SIG-M5 treated with dmso at 0.1 percent for 504 hours (cell line): ENCODE measurements at regions not wholly inside any gene's neighbourhood (a gene's known extent, or its start where the extent isn't known, plus 50 kb on each side); places are given as distances from the start of the nearest gene placed in this dataset.
"Not testable (repeated sequence)": the region's sequence is repeated elsewhere in the genome, so short reads cannot be mapped to it uniquely, and the experiment has no call there.

Experiments
- DNase-seq: peaks from one replicate; lab custom pipeline; 2025; ENCODE audit not compliant: unreplicated experiment; lab: John Stamatoyannopoulos, UW

DNA sequence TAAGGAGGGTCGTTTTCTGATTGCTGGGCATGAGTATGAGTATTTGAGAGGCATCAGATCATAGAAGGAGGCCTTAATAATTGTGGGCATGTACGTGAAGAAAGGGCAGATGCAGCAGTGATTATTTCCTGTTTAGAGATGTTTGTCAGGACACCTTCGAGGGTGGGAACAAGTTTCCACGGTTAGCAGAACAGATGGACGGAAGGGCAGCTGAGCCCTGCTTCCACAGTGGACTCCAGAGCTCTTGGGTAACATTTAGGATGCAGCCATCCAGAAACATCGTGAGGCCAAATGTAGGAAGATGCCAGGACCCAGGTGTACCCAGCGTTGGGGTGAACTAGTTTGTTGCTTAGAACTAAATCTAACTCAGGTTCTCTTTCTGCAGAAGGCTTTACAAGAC is 231.3 kb upstream of the FAT1 start:
- DNase-seq, result no peak

DNA sequence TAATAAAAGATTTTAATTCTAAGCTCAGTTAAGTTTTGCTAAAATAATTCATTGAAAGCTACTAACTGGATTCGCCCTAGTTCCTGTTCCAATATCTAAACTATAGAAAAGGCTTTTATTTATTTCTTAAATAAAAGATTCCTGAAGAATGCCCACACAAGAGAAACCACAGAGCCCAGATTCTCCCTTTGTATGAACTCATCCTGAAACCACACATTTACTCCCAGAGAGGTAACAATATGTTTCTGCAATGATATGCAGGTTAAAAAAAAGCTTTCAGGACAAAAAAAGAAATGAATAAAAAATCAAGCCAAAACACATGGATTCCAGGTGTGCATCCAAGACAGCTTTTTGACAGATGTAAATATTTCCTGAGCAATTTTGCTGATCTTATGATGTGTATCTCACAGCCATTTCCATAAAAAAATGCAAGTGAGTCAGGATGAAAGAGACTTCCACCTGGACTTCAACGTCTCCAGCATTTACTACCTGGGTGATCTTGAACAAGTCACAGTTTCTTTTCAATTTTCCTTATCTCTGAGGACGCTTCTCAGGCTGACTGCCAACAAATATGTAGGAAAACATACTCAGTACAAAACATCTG is 234.4 kb upstream of the FAT1 start:
- DNase-seq, result no peak

DNA sequence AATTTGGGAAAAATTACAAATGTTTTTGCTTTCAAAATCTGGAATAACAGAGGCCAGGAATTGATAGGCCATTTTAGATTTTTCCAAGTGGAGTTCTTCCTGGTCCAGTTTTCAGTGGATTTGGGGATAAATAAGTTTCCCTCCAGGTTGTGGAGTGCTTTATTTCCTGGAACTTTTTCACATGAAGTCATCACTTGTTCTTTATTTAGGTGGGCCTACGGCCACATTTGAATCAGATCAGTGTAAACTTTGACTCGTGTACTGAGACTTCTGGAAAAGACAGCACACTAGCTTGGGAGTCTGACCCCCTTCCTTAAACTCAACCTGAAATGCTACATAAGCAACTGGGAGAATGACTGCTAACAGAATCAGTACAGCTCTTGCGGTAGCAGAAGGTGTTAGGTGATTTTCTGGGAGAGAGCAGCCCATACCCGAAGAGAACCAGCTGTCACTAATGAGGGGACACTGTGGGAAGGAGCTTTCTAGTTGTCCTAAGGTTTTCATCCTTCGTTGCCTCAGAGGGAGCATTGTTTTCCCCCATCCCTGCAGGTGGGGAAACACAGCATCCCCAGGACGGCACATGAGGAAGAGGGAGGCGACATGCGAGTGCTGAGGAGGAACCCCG is 235.2 kb upstream of the FAT1 start:
- DNase-seq, result no peak

DNA sequence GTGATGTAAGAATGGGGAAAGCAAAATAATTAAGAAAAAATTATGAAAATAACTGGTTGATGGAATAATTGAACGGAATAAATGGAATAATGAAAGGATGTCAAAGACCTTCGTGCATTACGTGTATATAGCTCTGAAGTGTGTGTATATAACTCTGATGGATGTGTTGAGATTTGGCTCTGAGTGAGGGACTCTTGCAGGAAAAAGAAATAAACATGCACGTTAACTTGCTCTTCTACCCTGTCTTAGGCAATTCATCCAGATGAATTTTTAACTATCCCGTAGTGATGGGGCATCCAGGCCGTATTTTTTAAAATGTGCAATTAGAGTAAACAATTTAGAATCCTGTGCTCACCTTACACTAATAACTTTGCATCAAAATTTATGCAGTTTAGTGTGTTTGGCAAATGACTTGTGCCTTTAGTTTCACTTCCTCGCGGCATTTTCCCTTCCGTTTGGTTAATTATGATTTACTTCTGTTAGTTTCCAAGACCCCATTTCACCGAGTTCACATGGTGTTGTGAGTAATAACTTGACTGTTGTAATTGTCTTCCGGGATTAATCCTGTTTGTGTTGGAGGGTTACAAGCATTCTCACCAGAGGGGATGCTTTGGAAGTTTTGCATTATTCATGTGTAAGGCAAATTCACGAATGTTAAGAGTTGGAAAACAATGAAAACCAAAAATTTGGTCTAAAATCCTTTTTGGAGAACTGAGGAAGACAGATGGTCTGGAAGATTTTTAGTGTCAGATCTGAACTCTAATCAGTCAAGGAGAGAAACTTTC is 256.5 kb upstream of the FAT1 start:
- no peak for DNase-seq

DNA sequence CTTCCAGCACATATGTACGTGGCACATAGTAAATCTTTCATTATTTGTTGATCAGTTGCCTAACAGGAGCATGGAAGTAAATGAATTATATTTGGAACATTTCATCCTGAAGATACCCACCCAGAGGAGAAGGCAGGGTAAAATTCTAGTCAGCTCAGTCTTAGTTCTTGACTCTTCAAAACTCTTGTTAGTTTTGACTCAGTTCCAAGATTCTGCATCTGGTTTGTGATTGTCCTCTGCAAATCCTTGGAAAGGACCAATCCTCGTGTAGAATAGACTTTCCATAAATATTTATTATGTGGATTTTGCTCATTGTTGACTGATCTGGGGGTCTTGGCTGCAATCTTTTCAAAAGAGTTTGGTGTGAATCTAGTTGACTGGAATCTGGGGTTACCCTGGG is 257.5 kb upstream of the FAT1 start:
- DNase-seq, result no peak

DNA sequence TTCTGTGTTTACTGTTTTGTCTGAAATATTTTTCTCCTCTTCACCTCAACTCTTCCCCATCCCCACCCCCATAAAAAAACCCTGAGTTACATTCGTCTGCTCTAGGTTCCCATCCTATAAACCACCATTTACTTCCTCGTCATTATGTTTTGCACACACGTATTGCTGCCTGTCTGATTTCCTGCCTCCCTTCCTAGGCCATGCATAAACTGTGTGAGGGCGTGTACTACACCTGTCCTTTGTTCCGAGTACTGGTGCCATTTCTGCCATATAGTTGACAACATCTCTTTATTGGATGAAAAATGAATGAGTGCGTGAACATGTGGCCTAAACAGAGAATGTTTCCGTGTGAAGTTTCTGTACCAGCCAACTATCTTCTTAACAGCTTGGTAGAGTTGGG is 258.5 kb upstream of the FAT1 start:
- no peak for DNase-seq

DNA sequence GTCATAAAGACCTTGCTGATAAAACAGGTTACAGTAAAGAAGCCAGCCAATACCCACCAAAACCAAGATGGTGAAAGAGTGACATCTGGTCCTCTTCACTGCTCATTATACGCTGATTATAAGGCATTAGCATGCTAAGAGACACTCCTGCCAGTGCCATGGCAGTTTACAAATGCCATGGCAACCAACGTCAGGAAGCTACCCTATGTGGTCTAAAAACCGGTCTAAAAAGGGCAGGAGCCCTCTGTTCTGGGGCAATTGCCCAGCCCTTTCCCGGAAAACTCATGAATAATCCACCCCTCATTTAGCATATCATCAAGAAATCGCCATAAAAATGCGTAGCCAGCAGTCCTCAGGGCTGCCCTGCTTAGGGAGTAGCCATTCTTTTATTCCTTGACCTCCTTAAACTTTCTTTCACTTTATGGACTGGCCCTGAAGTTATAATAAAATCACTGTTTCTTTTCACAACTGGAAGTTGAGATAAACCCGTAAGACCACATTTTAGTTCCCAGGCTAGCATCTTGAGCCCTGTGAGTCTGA is 260.5 kb upstream of the FAT1 start:
- no peak for DNase-seq

DNA sequence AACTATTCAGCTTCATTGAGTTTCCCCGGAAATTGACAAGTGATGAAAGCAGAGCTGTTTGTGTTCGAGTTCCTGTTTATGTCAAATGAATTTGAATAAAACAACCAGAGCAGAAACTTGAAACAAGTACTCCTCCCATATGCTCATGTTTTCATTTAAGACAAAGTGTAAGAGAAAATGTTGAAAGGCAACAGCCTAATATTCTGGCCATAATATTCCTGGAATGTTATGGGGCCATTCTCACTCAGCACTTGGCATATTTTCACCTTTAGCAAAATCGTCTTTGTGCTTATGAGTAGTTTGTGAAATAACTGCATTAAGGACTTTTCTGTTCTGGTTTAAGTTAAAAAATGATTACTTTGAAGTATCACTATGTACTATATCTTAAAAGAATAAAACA is 276.0 kb upstream of the FAT1 start:
- DNase-seq, result no peak

DNA sequence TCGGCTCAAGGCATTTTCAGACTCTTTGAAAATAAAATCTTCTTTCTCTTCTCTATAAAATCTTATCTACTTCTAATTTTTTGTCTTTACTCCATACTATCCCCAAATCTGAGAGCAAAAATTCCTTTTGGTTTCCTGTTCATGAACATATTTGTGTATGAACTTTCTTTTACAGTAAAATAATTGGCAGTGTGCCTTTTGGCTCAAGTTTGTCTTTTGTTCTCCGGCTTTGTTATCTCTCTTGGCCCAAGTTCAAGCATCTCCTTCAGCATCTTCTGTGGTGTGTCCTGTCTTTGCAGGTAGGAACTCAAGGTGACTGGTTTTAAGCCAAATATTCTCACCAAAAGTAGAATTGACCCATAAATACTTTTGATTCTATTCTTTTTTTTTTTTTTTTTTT is 276.6 kb upstream of the FAT1 start:
- no peak for DNase-seq

DNA sequence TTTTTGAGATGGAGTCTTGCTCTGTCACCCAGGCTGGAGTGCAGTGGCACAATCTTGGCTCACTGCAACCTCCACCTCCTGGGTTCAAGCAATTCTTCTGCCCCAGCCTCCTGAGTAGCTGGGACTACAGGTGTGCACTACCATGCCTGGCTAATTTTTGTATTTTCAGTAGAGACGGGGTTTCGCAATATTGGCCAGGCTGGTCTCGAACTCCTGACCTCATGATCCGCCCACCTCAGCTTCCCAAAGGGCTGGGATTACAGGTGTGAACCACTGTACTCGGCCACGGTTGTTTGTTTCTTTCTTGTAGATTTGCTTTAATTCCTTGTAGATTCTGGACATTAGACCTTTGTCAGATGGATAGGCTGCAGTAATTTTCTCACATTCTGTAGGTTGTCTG is 278.5 kb upstream of the FAT1 start:
- DNase-seq, result not testable (repeated sequence)

DNA sequence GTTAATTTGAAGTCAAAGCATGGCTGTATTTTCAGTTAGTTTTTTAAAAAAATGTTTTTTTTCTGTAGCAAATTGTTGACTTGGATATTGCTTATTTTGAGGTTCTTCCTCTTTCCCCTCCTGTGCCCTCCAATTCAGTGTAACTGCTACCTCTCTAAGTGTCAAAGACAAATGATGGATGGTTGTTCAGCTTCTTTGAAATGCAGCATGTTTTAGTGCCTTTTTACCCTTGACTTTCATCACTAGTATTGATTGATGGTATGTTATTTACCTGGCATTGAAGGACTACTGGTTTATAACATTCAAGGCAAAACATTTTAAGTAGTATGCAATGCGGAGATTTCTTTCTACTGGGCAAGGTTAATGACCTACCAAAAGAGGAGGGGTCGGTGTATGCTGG is 281.0 kb upstream of the FAT1 start:
- no peak for DNase-seq

DNA sequence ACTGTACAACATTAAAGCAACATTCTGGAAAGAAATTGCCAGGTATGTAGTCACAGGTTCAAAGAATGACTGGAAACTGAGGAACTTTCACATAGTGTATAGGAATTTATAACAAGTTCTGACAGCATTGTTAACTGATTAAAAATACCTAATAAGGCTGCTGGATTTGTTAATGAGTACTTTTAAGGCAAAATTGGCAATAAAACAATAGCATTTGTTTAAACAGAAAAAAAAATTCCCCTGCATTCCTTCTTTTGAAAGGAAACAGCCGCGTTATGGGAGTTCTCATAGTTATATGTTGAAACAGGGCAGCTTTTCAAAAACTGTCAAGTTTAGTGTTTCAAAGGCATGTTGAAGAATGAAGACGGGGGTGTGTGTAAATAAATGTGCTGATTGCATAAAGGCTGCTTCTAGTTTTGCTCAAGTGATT is 282.5 kb upstream of the FAT1 start:
- no peak for DNase-seq

DNA sequence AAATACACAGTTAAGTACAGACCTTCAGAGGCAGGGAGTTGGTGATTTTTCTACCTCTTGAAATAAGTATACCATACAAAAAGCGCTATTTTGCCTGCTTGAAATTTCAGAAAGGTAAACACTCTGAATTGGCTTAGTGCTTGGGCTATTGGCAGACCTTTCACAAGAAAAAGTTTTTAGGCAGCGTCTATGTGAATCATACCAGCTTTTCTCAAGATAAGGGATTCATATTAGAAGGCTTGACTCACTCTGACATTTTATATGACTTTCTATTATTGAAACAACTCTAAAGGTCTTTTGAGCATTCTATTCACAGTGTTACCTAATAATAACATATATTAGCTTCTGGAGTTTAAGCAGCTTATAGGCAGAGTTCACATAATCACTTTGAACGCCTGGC is 286.4 kb upstream of the FAT1 start:
- DNase-seq, result no peak

DNA sequence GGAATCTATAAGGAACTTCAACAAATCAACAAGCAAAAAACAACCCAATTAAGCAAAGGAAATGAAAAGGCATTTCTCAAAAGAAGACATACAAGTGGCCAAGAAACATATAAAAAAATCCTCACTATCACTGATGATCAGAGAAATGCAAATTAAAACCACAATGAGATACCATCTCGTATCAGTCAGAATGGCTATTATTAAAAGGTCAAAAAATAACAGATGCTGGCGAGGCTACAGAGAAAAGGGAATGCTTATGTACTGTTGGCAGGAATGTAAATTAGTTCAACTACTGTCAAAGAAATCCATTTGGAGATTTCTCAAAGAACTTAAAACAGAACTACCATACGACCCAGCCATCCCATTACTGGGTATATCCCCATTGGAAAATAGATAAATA is 292.4 kb upstream of the FAT1 start:
- no peak for DNase-seq

DNA sequence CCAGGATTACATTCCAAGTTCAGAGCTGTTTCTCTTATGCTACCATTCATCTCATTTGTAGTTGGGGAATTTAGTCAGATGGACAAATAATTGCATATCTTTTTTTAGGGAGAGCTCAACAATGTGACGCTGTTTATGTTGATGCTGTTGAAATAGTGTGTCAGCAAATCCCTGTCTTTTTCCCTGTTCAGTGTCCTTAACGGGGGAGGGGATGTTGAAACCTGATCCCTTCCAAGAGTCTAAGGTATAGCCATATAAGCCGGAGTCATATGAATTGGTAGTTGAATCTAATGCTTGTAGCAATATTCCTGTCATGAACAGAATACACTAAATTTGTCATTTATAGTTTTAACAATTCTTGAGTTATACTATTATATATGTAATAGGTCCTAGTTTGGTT is 293.5 kb upstream of the FAT1 start:
- DNase-seq, result no peak

DNA sequence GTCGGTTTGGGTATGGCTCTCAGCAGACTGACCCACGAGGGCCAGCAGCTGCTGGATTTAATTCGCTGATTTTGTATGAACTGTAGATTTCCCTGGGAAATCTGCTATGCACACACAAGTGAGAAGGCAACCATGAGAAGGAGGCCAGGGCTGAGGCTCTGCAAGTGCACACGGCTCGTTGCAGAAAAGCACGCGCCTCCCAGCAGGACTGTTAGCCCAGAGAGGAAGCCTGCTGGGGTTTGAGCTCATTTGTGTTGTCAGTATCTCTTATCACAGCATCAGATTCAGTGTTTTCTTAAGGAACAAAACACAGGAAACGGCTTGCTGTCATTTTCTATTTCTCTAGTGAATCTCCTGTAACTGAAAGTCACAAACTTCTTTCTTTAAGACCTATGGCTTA is 296.2 kb upstream of the FAT1 start:
- DNase-seq, result no peak

DNA sequence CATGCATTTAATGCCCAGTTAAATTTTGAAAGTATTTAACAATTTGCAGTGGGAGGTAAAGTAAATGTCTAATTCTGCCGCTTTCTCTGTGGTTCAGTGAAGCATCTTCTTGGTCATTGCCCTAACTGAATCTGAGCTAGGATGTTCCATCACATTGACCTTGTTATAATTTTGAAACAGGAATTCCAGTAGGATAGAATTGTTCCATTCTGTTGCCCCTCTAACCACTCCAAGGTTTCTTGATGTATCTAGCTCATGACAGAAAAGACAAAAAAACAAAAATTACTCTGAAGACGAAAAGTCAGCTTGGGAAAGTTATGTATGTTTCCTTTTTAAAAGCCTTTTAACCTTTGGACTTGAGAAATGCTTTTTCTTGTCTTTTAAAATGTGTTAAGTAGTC is 297.0 kb upstream of the FAT1 start:
- no peak for DNase-seq

DNA sequence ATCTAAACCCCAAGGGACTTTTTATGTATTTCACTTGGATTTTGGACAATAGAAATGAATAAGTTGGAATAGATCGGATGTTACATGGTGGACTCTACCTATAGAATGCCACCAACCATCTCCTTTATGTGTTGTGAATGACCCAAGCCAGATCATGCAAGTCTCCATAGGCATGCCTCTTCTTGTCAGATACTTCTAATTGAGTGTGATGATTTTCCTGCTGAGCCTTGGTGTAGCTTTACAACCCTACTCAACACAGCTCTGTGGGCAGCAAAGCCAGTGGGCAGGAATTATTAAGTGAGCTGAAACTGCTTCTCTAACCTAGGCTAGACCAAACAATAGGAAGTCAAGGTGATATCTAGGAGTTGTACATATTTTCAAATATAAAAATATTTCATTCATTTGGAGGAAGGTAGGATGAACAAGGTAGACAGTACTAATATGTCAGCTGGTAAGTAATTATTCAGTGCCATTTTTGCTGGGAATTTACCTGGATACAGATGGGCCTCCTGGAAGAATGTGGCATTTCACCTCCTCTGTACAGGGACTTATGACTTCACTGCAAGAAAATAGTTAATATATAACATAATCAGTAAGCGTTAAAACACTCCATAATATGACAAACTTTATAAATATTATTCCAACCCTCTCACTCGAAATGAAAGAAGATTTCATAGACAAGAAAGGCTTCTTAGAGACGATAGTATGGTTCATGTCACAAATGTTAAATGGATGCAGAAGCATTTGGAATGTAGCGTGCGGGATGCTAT is 298.0 kb upstream of the FAT1 start:
- DNase-seq, result no peak

DNA sequence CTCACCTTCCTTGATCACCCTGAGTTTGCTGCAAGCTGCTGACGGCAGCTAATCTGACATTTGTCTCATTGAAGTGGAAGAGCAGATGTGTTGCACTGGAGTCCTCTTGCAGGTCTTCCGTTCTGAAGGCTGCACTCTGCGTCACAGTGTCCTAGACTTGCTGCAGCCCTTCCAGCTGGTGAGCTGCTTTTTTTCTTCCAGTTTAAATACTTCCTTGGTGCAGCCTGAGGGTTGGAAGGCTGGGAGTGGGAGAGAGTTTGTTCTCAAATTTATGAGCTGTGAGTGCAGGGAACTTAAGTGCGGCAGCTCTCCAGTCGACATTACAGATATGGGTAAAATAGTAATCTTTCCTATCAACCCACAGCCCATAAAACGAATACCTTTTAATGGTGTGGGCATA is 303.6 kb upstream of the FAT1 start:
- DNase-seq, result no peak

DNA sequence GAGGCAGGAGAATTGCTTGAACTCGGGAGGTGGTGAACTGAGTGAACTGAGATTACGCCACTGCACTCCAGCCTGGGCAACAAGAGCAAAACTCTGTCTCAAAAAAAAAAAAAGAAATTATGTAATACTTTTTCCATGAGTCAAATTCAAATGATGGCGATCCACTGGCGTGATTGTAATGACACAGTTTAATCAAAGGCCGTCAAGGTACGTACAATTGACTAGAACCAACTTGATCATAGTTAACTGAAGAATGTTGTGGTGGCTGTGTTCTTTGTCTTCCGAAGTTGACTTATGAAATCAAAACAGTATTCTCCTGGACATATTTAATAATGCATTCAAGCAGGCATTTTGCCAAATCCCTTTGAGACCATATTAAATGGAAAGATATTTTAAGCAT is 318.6 kb upstream of the FAT1 start:
- no peak for DNase-seq

DNA sequence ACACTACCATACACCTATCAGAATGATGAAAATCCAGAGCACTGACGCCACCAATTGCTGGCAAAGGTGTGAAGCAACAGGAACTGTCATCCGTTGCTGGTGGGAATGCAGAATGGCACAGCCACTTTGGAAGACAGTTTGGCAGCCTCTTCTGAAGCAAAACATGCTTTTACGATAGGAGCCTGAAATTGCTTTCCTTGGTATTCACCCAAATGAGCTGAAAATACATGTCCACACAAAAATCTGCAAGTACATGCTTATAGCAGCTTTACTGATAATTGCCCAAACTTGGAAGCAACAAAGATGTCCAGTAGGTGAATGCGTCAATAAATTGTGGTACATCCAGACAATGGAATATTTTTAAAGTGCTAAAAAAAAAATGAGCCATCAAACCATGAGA is 322.8 kb upstream of the FAT1 start:
- no peak for DNase-seq

DNA sequence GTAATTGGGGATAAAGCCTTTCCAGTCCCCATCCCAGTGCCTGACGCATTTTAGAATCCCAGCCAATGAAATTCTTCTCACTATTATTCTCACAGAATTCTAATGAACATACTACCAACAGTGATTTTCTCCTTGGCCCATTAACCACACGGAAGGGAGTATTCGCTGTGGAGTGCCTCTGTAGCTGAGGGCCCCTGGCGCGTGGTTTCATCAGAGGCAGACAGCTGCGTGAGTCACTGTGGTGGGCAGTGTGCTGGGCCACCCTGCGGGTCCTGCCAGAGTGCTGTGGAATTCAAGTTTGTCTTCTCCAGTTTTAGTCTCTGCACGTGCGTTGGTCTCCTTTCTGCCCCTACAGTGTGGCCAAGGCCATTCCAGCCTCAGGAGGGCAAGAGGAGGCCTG is 335.4 kb upstream of the FAT1 start:
- DNase-seq, result no peak
